ENCODE measurements at regions not wholly inside any gene's neighbourhood (a gene's known extent, or its start where the extent isn't known, plus 50 kb on each side); places are given as distances from the start of the nearest gene placed in this dataset.

DNA sequence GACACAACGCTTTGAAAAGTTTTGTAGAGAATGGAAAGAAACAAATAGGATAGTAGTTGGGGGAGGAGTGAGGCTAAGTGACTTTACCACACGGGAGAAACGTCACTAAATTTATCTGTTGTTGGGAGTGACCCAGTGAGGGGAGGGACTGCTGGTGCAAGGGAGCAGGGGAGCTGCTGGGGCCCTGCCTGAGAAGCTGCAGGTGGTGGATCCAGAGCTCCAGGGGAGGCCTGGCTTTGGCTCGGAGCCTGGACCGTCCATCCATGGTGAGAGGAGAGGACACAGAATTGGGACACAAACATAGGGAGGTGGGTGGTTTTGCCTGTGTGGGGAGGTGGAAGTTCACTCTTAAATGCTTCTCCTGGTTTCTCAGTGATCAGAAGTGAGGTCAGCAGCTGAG, 107.6 kb downstream of the GOSR1 start:
- TF ChIP-seq TCF12 (IDR thresholded peaks at IDR 0.05; ENCODE audit: low read depth) (no peak), CEBPB (IDR thresholded peaks at IDR 0.05) (no peak), EP300 (IDR thresholded peaks at IDR 0.05; ENCODE audit: borderline replicate concordance) (no peak), FOXM1 (IDR thresholded peaks at IDR 0.05; ENCODE audit: borderline replicate concordance, low read depth) (no peak), TAF1 (IDR thresholded peaks at IDR 0.05; ENCODE audit: low read depth) (no peak), NFIC (IDR thresholded peaks at IDR 0.05) (no peak), TEAD4 (IDR thresholded peaks at IDR 0.05) (no peak), RAD21 (IDR thresholded peaks at IDR 0.05; ENCODE audit: low read depth) (no peak), CREB1 (IDR thresholded peaks at IDR 0.05; ENCODE audit: low read depth) (no peak), EGR1 (IDR thresholded peaks at IDR 0.05) (no peak), YY1 (IDR thresholded peaks at IDR 0.05; ENCODE audit: low read depth) (no peak), REST (IDR thresholded peaks at IDR 0.05; ENCODE audit: low read depth) (no peak), ZBTB7A (IDR thresholded peaks at IDR 0.05; ENCODE audit: low read depth) (no peak)
- TF ChIP-seq, protein P1, sequence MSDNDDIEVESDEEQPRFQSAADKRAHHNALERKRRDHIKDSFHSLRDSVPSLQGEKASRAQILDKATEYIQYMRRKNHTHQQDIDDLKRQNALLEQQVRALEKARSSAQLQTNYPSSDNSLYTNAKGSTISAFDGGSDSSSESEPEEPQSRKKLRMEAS (IDR thresholded peaks at IDR 0.05) = no peak
- TF ChIP-seq, protein P2, sequence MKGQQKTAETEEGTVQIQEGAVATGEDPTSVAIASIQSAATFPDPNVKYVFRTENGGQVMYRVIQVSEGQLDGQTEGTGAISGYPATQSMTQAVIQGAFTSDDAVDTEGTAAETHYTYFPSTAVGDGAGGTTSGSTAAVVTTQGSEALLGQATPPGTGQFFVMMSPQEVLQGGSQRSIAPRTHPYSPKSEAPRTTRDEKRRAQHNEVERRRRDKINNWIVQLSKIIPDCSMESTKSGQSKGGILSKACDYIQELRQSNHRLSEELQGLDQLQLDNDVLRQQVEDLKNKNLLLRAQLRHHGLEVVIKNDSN (IDR thresholded peaks at IDR 0.05) = no peak

DNA sequence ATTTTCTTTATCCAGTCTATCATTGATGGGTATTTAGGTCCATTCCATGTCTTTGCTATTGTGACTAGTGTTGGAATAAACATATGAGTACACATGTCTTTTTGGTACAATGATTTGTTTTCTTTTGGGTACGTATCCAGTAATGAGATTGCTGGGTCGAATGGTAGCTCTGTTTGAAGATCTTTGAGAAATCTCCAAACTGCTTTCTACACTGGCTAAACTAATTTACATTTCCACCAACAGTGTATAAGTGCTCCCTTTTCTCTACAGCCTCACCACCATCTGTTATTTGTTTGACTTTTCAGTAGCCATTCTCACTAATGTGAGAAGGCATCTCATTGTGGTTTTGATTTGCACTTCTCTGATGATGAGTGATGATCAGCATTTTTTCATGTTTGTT, 103.7 kb downstream of the GOSR1 start:
- TF ChIP-seq NFIC (IDR thresholded peaks at IDR 0.05) (no peak), FOXM1 (IDR thresholded peaks at IDR 0.05; ENCODE audit: borderline replicate concordance, low read depth) (no peak), REST (IDR thresholded peaks at IDR 0.05; ENCODE audit: low read depth) (no peak), CEBPB (IDR thresholded peaks at IDR 0.05) (no peak), ZBTB7A (IDR thresholded peaks at IDR 0.05; ENCODE audit: low read depth) (no peak), EP300 (IDR thresholded peaks at IDR 0.05; ENCODE audit: borderline replicate concordance) (no peak), TCF12 (IDR thresholded peaks at IDR 0.05; ENCODE audit: low read depth) (no peak), TAF1 (IDR thresholded peaks at IDR 0.05; ENCODE audit: low read depth) (no peak), EGR1 (IDR thresholded peaks at IDR 0.05) (no peak), TEAD4 (IDR thresholded peaks at IDR 0.05) (no peak), YY1 (IDR thresholded peaks at IDR 0.05; ENCODE audit: low read depth) (no peak), RAD21 (IDR thresholded peaks at IDR 0.05; ENCODE audit: low read depth) (no peak), CREB1 (IDR thresholded peaks at IDR 0.05; ENCODE audit: low read depth) (no peak)
- TF ChIP-seq, protein P2 (IDR thresholded peaks at IDR 0.05) = no peak
- TF ChIP-seq, protein P1 (IDR thresholded peaks at IDR 0.05) = no peak

DNA sequence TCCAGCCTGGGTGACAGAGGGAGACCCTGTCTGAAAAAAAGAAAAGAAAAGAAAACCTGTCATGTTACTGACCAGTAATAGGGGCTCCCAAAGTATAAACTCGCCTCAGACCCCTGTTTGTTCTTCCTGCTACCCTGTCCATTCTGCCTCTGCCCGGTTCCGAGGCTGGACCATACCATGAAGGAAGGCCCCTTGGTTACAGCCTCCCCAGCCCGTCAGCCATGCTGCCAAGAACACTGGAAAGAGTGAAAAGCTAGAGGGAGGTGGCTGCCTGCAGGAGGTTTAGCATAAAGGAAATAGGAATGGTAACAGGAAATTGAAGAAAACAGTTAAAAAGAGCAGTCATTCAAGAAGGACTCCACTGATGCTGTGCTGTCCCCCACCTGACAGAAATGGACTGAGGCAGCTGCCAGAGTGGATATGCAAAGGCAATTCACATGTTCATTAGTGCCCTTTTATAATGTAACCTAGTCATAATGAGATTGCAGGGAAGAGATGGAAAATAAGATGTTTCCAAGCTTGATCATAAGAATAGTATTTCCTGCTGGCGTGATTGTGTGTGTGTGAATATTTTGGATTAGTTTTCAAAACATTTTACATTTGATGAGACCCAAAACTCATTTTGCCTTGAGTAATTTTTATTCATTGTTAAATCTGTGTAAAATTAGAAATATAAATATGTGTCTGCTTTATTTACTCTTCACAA, 102.6 kb downstream of the GOSR1 start:
- TF ChIP-seq YY1 (IDR thresholded peaks at IDR 0.05; ENCODE audit: low read depth) = no peak
- TF ChIP-seq EGR1 (IDR thresholded peaks at IDR 0.05) = no peak
- TF ChIP-seq, protein P2 (IDR thresholded peaks at IDR 0.05) = no peak
- no peak for TF ChIP-seq NFIC (IDR thresholded peaks at IDR 0.05)
- TF ChIP-seq EP300 (IDR thresholded peaks at IDR 0.05; ENCODE audit: borderline replicate concordance) = no peak
- TF ChIP-seq ZBTB7A (IDR thresholded peaks at IDR 0.05; ENCODE audit: low read depth) = no peak
- no peak for TF ChIP-seq TCF12 (IDR thresholded peaks at IDR 0.05; ENCODE audit: low read depth)
- no peak for TF ChIP-seq TEAD4 (IDR thresholded peaks at IDR 0.05)
- TF ChIP-seq TAF1 (IDR thresholded peaks at IDR 0.05; ENCODE audit: low read depth) = no peak
- TF ChIP-seq, protein P1 (IDR thresholded peaks at IDR 0.05) = no peak
- no peak for TF ChIP-seq CEBPB (IDR thresholded peaks at IDR 0.05)
- no peak for TF ChIP-seq RAD21 (IDR thresholded peaks at IDR 0.05; ENCODE audit: low read depth)
- TF ChIP-seq FOXM1 (IDR thresholded peaks at IDR 0.05; ENCODE audit: borderline replicate concordance, low read depth) = no peak
- no peak for TF ChIP-seq CREB1 (IDR thresholded peaks at IDR 0.05; ENCODE audit: low read depth)
- TF ChIP-seq REST (IDR thresholded peaks at IDR 0.05; ENCODE audit: low read depth) = no peak
